AG09309 (cell line): ENCODE measurements at regions not wholly inside any gene's neighbourhood (a gene's known extent, or its start where the extent isn't known, plus 50 kb on each side); places are given as distances from the start of the nearest gene placed in this dataset.
"Not testable (repeated sequence)": the region's sequence is repeated elsewhere in the genome, so short reads cannot be mapped to it uniquely, and the experiment has no call there.

Source experiments
- DNase-seq: peaks from one replicate; pipeline ENCODE4 v3.0.0-alpha.2; 2010; ENCODE audit warnings: low read depth
- H3K4me3 ChIP-seq: 2 replicates; pipeline ENCODE4 v1.5.1; 2011; ENCODE audit warnings: mild to moderate bottlenecking, low read depth, low read length, moderate library complexity; ENCODE audit not compliant: control insufficient read depth
- CTCF ChIP-seq: IDR thresholded peaks from 2 replicates; pipeline ENCODE4 v1.5.1; 2011; ENCODE audit warnings: mild to moderate bottlenecking, low read depth, low read length, inconsistent platforms; ENCODE audit not compliant: insufficient read depth, control insufficient read depth; ENCODE audit errors: missing control alignments

GRCh38 chr2:89882880-89883279, 1191.4 kb downstream of the RPIA start:
- H3K4me3 ChIP-seq, DNase-seq: not testable (repeated sequence)

GRCh38 chr2:89883624-89884023, 1192.2 kb downstream of the RPIA start:
- not testable (repeated sequence) for DNase-seq, H3K4me3 ChIP-seq

- H3K4me3 ChIP-seq, DNase-seq: not testable (repeated sequence)
Measured at GRCh38 chr2:89885071-89885470, 1193.6 kb downstream of the RPIA start.

- DNase-seq, H3K4me3 ChIP-seq: not testable (repeated sequence)
Measured at GRCh38 chr2:89888693-89889092, 1197.2 kb downstream of the RPIA start.

- not testable (repeated sequence) for H3K4me3 ChIP-seq, DNase-seq
Measured at GRCh38 chr2:89890185-89890773, 1198.8 kb downstream of the RPIA start.

- H3K4me3 ChIP-seq, DNase-seq: not testable (repeated sequence)
Measured at GRCh38 chr2:89894988-89895387, 1203.5 kb downstream of the RPIA start.

- DNase-seq, H3K4me3 ChIP-seq: not testable (repeated sequence)
Measured at GRCh38 chr2:89895629-89896028, 1204.2 kb downstream of the RPIA start.

GRCh38 chr2:89927018-89927417, 1235.5 kb downstream of the RPIA start:
- DNase-seq, H3K4me3 ChIP-seq: not testable (repeated sequence)

- not testable (repeated sequence) for H3K4me3 ChIP-seq
- DNase-seq: peak; percentile 41
Measured at GRCh38 chr2:89935436-89935835, 1244.0 kb downstream of the RPIA start.

- H3K4me3 ChIP-seq, DNase-seq: not testable (repeated sequence)
Measured at GRCh38 chr2:89936011-89936410, 1244.5 kb downstream of the RPIA start.

- DNase-seq, H3K4me3 ChIP-seq: not testable (repeated sequence)
Measured at GRCh38 chr2:89936559-89936958, 1245.1 kb downstream of the RPIA start.

GRCh38 chr2:89938756-89939155, 1247.3 kb downstream of the RPIA start:
- not testable (repeated sequence) for DNase-seq, H3K4me3 ChIP-seq
- peak; percentile 23 for TF ChIP-seq CTCF

GRCh38 chr2:89944267-89944666, 1252.8 kb downstream of the RPIA start:
- not testable (repeated sequence) for H3K4me3 ChIP-seq, DNase-seq

GRCh38 chr2:89945004-89945616, 1253.6 kb downstream of the RPIA start:
- DNase-seq, H3K4me3 ChIP-seq: not testable (repeated sequence)

- H3K4me3 ChIP-seq, DNase-seq: not testable (repeated sequence)
Measured at GRCh38 chr2:89947208-89947815, 1255.8 kb downstream of the RPIA start.

- not testable (repeated sequence) for H3K4me3 ChIP-seq, DNase-seq
Measured at GRCh38 chr2:89948102-89948501, 1256.6 kb downstream of the RPIA start.

GRCh38 chr2:89950807-89951206, 1259.3 kb downstream of the RPIA start:
- H3K4me3 ChIP-seq, DNase-seq: not testable (repeated sequence)
